ENCODE measurements at regions not wholly inside any gene's neighbourhood (a gene's known extent, or its start where the extent isn't known, plus 50 kb on each side); places are given as distances from the start of the nearest gene placed in this dataset.
"Not testable (repeated sequence)": the region's sequence is repeated elsewhere in the genome, so short reads cannot be mapped to it uniquely, and the experiment has no call there.

DNA sequence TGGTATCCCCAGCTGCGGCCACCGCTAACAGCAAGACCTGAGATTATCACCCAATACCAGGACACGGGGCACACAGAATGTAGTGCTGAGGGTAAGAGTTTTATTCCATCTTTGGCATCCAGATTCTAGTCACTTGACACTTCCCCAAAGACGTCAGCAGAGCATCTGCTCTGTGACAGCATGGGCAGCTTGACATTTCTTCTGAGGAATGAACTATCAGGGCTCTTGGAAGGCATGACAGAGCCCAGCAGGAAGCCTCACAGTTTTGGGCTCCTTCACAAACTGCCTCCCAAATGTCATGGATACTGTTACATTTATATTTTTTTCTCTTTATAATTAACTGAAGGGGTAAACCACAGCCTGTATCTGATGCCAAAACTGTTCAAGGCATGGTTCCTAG, 1010.7 kb downstream of the TDRD15 start:
- H3K4ac ChIP-seq (ENCODE audit: low read depth, low read length), result no peak overlapping the region
- no CpG with 5 or more reads among the region's 4 CpGs for WGBS (ENCODE audit: extremely low coverage, insufficient coverage, low lambda C conversion rate)

DNA sequence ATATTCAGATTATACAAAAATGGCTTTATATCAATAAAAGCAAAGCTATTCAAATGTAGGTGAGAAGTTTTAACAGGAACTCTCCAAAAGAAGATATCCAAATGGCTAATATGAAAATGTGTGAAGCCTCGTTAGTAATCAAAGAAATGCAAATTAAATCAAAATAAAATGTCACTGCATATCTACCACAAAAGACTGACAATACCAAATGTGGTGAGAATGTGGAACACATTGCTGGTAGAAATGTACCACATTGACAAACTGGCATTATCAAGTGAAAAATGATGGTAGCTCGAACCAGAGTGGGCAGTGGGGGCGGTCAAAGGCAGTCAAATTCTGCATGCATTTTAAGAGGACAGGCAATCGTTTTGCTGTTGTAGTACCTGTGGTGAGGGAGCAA, 1012.7 kb downstream of the TDRD15 start:
- no peak for DNase-seq
- H3K56ac ChIP-seq (ENCODE audit: low read length), result no peak overlapping the region
- H2BK15ac ChIP-seq (replicated peaks; ENCODE audit: low read depth), result no peak overlapping the region
- no peak overlapping the region for H3K18ac ChIP-seq (ENCODE audit: low read length)
- no peak overlapping the region for H3K27ac ChIP-seq (ENCODE audit: low read depth, low read length)
- no peak overlapping the region for H3K23ac ChIP-seq (ENCODE audit: low read length)
- no peaks in the 10 kb centered on the region for H3K27me3 ChIP-seq (ENCODE audit: insufficient read depth, low read length, poor library complexity)
- H4K8ac ChIP-seq (ENCODE audit: low read depth, low read length), result no peak overlapping the region
- no peak overlapping the region for H3K4me2 ChIP-seq (ENCODE audit: low read length)
- no CpG with 5 or more reads among the region's 4 CpGs for WGBS (ENCODE audit: extremely low coverage, insufficient coverage, low lambda C conversion rate)
- no peak overlapping the region for H3K4me3 ChIP-seq (ENCODE audit: low read length)
- H3K79me1 ChIP-seq (ENCODE audit: low read length), result no peaks in the 10 kb centered on the region
- no peaks in the 10 kb centered on the region for H3K79me2 ChIP-seq (ENCODE audit: control insufficient read depth, insufficient read depth, low read length)
- no peak overlapping the region for H3K4ac ChIP-seq (ENCODE audit: low read depth, low read length)
- no peak overlapping the region for H4K5ac ChIP-seq (ENCODE audit: low read length)
- H3K36me3 ChIP-seq (ENCODE audit: control insufficient read depth, insufficient read depth, low read length), result no peaks in the 10 kb centered on the region
- H2BK120ac ChIP-seq (ENCODE audit: low read depth, low read length), result no peak overlapping the region
- H2AK5ac ChIP-seq (ENCODE audit: low read length), result no peak overlapping the region
- H3K4me1 ChIP-seq (ENCODE audit: control insufficient read depth, low read depth, low read length), result no peaks in the 10 kb centered on the region
- no peak overlapping the region for H2BK5ac ChIP-seq (ENCODE audit: low read length)
- H3K9ac ChIP-seq (ENCODE audit: low read length), result no peak overlapping the region

More for the DNA sequence above, 1010.7 kb downstream of the TDRD15 start:
- H3K9ac ChIP-seq (ENCODE audit: low read length), result no peak overlapping the region
- H3K79me2 ChIP-seq (ENCODE audit: control insufficient read depth, insufficient read depth, low read length), result no peaks in the 10 kb centered on the region
- DNase-seq, result peak; percentile 3
- no peak overlapping the region for H4K8ac ChIP-seq (ENCODE audit: low read depth, low read length)
- H3K27me3 ChIP-seq (ENCODE audit: insufficient read depth, low read length, poor library complexity), result no peaks in the 10 kb centered on the region
- H3K56ac ChIP-seq (ENCODE audit: low read length), result no peak overlapping the region
- H3K4me3 ChIP-seq (ENCODE audit: low read length), result no peak overlapping the region
- H2BK120ac ChIP-seq (ENCODE audit: low read depth, low read length), result no peak overlapping the region
- H3K4me1 ChIP-seq (ENCODE audit: control insufficient read depth, low read depth, low read length), result no peaks in the 10 kb centered on the region
- H2BK5ac ChIP-seq (ENCODE audit: low read length), result no peak overlapping the region
- no peak overlapping the region for H3K23ac ChIP-seq (ENCODE audit: low read length)
- H2BK15ac ChIP-seq (replicated peaks; ENCODE audit: low read depth), result no peak overlapping the region
- H4K5ac ChIP-seq (ENCODE audit: low read length), result no peak overlapping the region
- H3K79me1 ChIP-seq (ENCODE audit: low read length), result no peaks in the 10 kb centered on the region
- H2AK5ac ChIP-seq (ENCODE audit: low read length), result no peak overlapping the region
- no peak overlapping the region for H3K18ac ChIP-seq (ENCODE audit: low read length)
- H3K4me2 ChIP-seq (ENCODE audit: low read length), result no peak overlapping the region
- no peak overlapping the region for H3K27ac ChIP-seq (ENCODE audit: low read depth, low read length)
- no peaks in the 10 kb centered on the region for H3K36me3 ChIP-seq (ENCODE audit: control insufficient read depth, insufficient read depth, low read length)

- Histone ChIP-seq H3K56ac (ENCODE audit: low read length) (no peak overlapping the region), H3K18ac (ENCODE audit: low read length) (no peak overlapping the region), H3K79me2 (ENCODE audit: control insufficient read depth, insufficient read depth, low read length) (no peaks in the 10 kb centered on the region), H3K4me2 (ENCODE audit: low read length) (no peak overlapping the region), H4K5ac (ENCODE audit: low read length) (no peak overlapping the region), H2AK5ac (ENCODE audit: low read length) (no peak overlapping the region), H2BK120ac (ENCODE audit: low read depth, low read length) (no peak overlapping the region), H3K79me1 (ENCODE audit: low read length) (no peaks in the 10 kb centered on the region), H3K27ac (ENCODE audit: low read depth, low read length) (no peak overlapping the region), H2BK15ac (replicated peaks; ENCODE audit: low read depth) (no peak overlapping the region), H3K27me3 (ENCODE audit: insufficient read depth, low read length, poor library complexity) (no peaks in the 10 kb centered on the region), H3K4me3 (ENCODE audit: low read length) (no peak overlapping the region), H3K36me3 (ENCODE audit: control insufficient read depth, insufficient read depth, low read length) (no peaks in the 10 kb centered on the region), H4K8ac (ENCODE audit: low read depth, low read length) (no peak overlapping the region), H3K23ac (ENCODE audit: low read length) (no peak overlapping the region), H3K9ac (ENCODE audit: low read length) (no peak overlapping the region), H3K4me1 (ENCODE audit: control insufficient read depth, low read depth, low read length) (no peaks in the 10 kb centered on the region), H3K4ac (ENCODE audit: low read depth, low read length) (no peak overlapping the region), H2BK5ac (ENCODE audit: low read length) (no peak overlapping the region)
- DNase-seq, result no peak
Measured at GRCh38 chr2:22143840-22144239, 1020.1 kb downstream of the TDRD15 start.

- no CpG with 5 or more reads among the region's 2 CpGs for WGBS (ENCODE audit: extremely low coverage, insufficient coverage, low lambda C conversion rate)
- H3K79me2 ChIP-seq (ENCODE audit: control insufficient read depth, insufficient read depth, low read length), result no peaks in the 10 kb centered on the region
- no peaks in the 10 kb centered on the region for H3K4me1 ChIP-seq (ENCODE audit: control insufficient read depth, low read depth, low read length)
- no peak overlapping the region for H3K4me3 ChIP-seq (ENCODE audit: low read length)
- H3K9ac ChIP-seq (ENCODE audit: low read length), result no peak overlapping the region
- H2BK120ac ChIP-seq (ENCODE audit: low read depth, low read length), result no peak overlapping the region
- H3K4me2 ChIP-seq (ENCODE audit: low read length), result no peak overlapping the region
- no peak overlapping the region for H3K4ac ChIP-seq (ENCODE audit: low read depth, low read length)
- no peak overlapping the region for H4K5ac ChIP-seq (ENCODE audit: low read length)
- H3K36me3 ChIP-seq (ENCODE audit: control insufficient read depth, insufficient read depth, low read length), result no peaks in the 10 kb centered on the region
- no peak for DNase-seq
- no peak overlapping the region for H4K8ac ChIP-seq (ENCODE audit: low read depth, low read length)
- H2BK5ac ChIP-seq (ENCODE audit: low read length), result no peak overlapping the region
- no peak overlapping the region for H3K18ac ChIP-seq (ENCODE audit: low read length)
- H3K79me1 ChIP-seq (ENCODE audit: low read length), result no peaks in the 10 kb centered on the region
- H3K56ac ChIP-seq (ENCODE audit: low read length), result no peak overlapping the region
- H3K23ac ChIP-seq (ENCODE audit: low read length), result no peak overlapping the region
- no peaks in the 10 kb centered on the region for H3K27me3 ChIP-seq (ENCODE audit: insufficient read depth, low read length, poor library complexity)
- no peak overlapping the region for H3K27ac ChIP-seq (ENCODE audit: low read depth, low read length)
- H2AK5ac ChIP-seq (ENCODE audit: low read length), result no peak overlapping the region
- H2BK15ac ChIP-seq (replicated peaks; ENCODE audit: low read depth), result no peak overlapping the region
Measured at GRCh38 chr2:22153931-22154613, 1030.3 kb downstream of the TDRD15 start.

DNA sequence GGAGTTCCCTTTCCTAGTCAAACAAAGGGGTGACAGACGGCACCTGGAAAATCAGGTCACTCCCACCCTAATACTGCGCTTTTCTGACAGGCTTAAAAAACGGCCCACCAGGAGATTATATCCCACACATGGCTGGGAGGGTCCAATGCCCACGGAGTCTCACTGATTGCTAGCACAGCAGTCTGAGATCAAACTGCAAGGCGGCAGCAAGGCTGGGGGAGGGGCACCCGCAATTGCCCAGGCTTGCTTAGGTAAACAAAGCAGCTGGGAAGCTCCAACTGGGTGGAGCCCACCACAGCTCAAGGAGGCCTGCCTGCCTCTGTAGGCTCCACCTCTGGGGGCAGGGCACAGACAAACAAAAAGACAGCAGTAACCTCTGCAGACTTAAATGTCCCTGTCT, 1032.9 kb downstream of the TDRD15 start:
- not testable (repeated sequence) for H3K9ac ChIP-seq (ENCODE audit: low read length); H3K4me3 ChIP-seq (ENCODE audit: low read length); H3K4ac ChIP-seq (ENCODE audit: low read depth, low read length); H3K27ac ChIP-seq (ENCODE audit: low read depth, low read length); H4K8ac ChIP-seq (ENCODE audit: low read depth, low read length); H3K36me3 ChIP-seq (ENCODE audit: control insufficient read depth, insufficient read depth, low read length); H2BK15ac ChIP-seq (replicated peaks; ENCODE audit: low read depth); H4K5ac ChIP-seq (ENCODE audit: low read length); H3K79me1 ChIP-seq (ENCODE audit: low read length); H3K4me2 ChIP-seq (ENCODE audit: low read length); H3K27me3 ChIP-seq (ENCODE audit: insufficient read depth, low read length, poor library complexity); DNase-seq; H3K4me1 ChIP-seq (ENCODE audit: control insufficient read depth, low read depth, low read length); H3K79me2 ChIP-seq (ENCODE audit: control insufficient read depth, insufficient read depth, low read length); H3K18ac ChIP-seq (ENCODE audit: low read length); H3K23ac ChIP-seq (ENCODE audit: low read length); H2BK5ac ChIP-seq (ENCODE audit: low read length); H2BK120ac ChIP-seq (ENCODE audit: low read depth, low read length); H3K56ac ChIP-seq (ENCODE audit: low read length); H2AK5ac ChIP-seq (ENCODE audit: low read length)
- no CpG with 5 or more reads among the region's 6 CpGs for WGBS (ENCODE audit: extremely low coverage, insufficient coverage, low lambda C conversion rate)

GRCh38 chr2:22167256-22167655, 1043.5 kb downstream of the TDRD15 start:
- no peaks in the 10 kb centered on the region for H3K36me3 ChIP-seq (ENCODE audit: control insufficient read depth, insufficient read depth, low read length)
- WGBS (ENCODE audit: extremely low coverage, insufficient coverage, low lambda C conversion rate), result no CpG with 5 or more reads among the region's 4 CpGs
- H3K9ac ChIP-seq (ENCODE audit: low read length), result no peak overlapping the region
- H3K23ac ChIP-seq (ENCODE audit: low read length), result no peak overlapping the region
- H3K27ac ChIP-seq (ENCODE audit: low read depth, low read length), result no peak overlapping the region
- no peaks in the 10 kb centered on the region for H3K4me1 ChIP-seq (ENCODE audit: control insufficient read depth, low read depth, low read length)
- no peak overlapping the region for H3K4me3 ChIP-seq (ENCODE audit: low read length)
- no peak overlapping the region for H3K56ac ChIP-seq (ENCODE audit: low read length)
- no peaks in the 10 kb centered on the region for H3K79me1 ChIP-seq (ENCODE audit: low read length)
- H2BK15ac ChIP-seq (replicated peaks; ENCODE audit: low read depth), result no peak overlapping the region
- no peak overlapping the region for H2BK5ac ChIP-seq (ENCODE audit: low read length)
- H2AK5ac ChIP-seq (ENCODE audit: low read length), result no peak overlapping the region
- no peak overlapping the region for H4K5ac ChIP-seq (ENCODE audit: low read length)
- no peak overlapping the region for H4K8ac ChIP-seq (ENCODE audit: low read depth, low read length)
- H2BK120ac ChIP-seq (ENCODE audit: low read depth, low read length), result no peak overlapping the region
- H3K18ac ChIP-seq (ENCODE audit: low read length), result no peak overlapping the region
- H3K4me2 ChIP-seq (ENCODE audit: low read length), result no peak overlapping the region
- H3K4ac ChIP-seq (ENCODE audit: low read depth, low read length), result no peak overlapping the region
- no peaks in the 10 kb centered on the region for H3K27me3 ChIP-seq (ENCODE audit: insufficient read depth, low read length, poor library complexity)
- H3K79me2 ChIP-seq (ENCODE audit: control insufficient read depth, insufficient read depth, low read length), result no peaks in the 10 kb centered on the region
- DNase-seq, result peak; percentile 51
